A204.1 (cell line): ENCODE measurements at regions not wholly inside any gene's neighbourhood (a gene's known extent, or its start where the extent isn't known, plus 50 kb on each side); places are given as distances from the start of the nearest gene placed in this dataset.

Experiments used
- FAIRE-seq: peaks from 2 replicates; lab custom pipeline; 2012; peaks lifted over from hg19 to GRCh38; lab: Jason Lieb, UNC

DNA sequence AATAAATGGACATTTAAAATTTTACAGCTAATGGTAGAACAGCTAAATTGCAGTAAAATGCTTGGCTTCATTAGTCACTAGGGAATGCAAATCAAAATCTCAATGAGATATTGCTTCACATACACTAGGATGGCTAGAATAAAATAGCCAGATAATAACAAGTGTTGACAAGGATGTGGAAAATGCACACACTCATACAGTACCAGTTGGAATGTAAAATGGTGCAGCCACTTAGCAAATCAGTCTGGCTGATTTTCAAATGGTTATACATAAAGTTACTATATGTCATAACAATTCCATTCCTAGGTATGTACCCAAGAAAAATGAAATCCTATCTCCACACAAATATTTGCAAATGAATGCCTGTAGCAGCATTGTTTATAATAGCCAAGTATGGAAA, 452.1 kb downstream of the HDGFL1 start:
- no peak for FAIRE-seq

DNA sequence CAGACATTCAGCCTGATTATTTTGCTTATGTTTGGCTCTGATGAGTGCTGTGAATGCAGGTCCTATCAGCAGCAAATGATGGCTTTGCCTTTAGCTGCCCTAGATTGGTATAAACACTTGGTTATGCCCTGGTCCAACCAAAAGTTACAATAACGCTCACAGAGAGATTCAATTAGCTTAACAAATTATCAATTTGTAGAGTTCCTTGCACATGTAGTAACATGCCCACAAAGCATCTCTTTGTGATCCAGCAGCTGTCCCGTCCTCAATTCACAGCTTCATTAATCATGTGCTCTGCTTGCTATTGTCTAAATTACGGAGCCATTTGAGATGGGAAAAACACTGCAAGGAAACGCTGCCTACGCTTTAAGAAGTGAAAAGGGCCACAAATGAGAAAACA, 457.9 kb downstream of the HDGFL1 start:
- FAIRE-seq, result no peak

DNA sequence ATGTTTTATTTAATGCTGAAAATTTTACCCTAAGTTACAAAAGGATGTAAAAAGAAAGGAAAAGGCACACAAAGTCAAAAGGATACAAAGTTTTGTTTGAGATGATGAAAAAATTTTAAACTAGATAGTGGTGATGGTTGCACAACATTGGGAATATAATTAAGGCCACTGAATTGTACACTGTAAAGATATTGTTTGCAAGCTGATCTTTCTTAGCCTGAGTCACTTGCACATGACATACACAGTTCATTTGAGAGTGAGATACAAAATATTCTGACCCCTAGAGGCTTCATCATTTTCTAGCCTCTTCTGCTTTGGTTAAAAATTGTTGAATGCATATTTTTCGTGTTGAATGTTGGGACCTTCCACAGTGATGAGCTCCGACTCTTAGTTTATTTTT, 462.6 kb downstream of the HDGFL1 start:
- FAIRE-seq, result no peak

DNA sequence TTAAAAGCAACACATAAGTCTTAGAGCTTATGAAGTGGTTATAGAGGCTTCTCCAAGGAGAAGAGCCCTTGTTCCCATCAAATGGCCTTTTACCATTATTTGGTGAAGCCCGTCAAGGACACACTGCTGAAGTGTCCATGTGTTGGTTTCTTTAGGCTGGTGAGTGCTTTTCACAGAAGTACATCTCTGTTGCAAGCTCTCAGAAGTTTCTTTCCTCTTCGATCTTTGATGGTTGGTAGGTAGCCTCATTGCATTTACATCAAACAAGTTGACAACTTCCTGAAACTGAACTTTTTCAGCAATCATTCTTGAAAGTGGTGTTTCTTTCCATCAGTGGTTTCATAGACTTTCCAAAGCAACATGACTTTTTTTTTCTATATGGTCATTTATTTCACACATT, 465.6 kb downstream of the HDGFL1 start:
- FAIRE-seq, result no peak

DNA sequence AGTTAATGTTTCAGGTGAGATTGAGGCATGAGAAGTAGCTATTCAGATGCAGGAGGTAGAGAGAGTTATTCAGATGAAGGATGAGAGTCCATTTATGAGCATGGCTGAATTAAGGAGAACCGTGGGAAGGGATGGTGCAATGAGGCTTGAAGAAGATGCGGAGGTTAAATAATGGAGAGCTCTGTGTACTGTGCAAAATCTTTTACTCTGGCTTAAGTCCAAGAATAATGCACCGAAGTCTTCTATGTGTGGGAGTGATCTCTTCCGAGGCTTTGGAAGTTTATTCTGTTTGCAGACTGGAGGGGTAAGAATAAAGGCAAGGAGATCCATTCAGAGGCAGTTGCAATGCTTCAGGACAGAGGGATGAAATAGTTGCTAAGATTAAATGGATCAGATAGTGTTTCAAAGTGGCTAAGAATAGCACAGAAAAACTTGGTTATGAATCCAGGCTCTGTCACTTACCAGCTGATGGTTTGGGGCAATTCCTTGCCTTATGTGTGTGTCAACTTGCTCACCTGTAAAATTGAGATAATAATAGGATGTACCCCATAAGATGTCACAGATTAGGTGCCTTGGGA, 467.1 kb downstream of the HDGFL1 start:
- no peak for FAIRE-seq

DNA sequence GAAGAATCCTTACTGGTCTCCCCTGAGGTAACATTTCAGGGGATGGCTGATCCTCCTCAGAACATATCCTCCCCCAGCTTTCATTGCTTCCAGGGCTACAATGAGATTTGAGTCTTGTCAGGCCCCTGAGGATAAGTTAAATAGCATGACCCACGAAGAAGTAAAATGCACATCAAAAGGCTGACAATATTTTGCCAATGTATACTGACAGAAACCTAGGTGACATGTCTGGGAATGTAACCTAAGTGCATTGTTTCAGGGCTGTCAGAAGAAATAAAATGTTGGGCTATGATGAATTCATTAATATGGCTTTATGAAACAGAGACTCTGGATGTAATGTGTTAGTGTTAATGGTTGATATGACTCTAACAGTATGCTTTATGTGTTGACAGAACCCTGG, 471.5 kb downstream of the HDGFL1 start:
- no peak for FAIRE-seq

DNA sequence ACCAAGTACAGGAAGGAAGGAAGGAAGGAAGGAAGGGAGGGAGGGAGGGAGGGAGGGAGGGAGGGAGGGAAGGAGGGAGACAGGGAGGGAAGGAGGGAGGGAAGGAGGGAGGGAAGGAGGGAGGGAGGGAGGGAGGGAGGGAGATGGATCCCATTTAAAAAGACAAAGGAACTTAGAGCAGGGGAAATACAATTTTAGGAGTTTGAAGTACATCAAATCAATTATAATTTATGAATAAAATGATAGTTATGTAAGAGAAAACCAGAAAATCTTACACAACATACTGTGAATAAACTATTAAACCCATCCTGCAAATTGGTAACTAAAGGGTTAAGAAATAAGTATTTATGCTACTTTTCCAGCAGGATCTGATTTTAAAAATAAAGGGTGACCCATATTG, 475.9 kb downstream of the HDGFL1 start:
- FAIRE-seq, result no peak

DNA sequence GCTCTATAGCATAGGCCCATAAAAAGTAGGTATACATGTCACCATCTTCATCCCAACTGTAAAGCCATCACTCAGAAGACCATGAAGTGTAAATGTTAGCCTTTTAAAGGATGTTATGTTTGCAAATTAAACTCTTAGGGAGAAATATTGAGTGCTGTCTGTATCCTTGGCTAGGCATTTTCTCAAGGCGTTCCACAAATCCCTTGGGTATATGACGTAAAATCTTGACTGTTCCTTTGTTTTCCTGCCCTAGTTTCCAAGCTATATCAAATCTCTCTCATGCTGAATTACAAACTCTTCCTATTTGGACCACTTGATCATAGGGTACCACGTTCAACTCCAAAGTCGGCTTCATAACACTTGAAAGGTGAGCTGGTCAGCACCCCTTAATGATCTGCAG, 486.2 kb downstream of the HDGFL1 start:
- no peak for FAIRE-seq

DNA sequence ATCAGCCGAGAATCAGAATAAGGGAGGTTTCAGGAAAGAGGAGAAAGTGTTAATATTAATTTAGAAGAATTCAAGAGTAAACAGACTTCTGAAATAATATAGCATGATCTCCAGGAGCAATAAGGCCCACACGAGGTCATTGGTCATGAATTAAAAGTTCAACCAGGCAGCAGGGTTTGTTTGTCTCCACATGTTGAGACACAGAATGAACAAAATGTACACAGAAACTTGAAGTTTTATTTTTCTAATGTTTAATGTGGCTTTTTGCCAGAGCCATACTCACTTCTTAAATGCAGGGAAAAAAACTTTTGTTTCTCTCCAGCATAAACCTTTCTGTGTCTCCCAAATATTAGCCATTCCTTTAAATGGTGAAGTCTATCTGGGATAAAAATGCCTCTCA, 504.5 kb downstream of the HDGFL1 start:
- FAIRE-seq, result no peak

DNA sequence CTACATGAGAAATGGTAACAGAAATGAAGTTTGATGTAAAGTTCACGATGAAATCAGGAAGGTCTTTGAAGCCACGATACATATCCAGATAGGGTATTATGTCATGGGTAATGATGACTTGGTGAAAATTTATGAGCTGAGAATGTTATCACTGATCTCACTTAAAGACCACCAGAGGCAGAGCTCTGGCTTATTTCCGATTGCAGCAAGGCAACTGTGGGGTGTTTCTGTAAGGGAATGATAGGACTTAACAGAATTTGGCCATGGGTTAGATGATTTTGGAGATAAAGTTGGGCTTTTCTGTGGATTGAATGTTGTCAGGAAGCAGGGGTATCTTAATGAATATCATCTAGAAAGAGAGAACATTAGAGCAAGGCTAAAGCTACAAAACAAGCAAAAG, 508.4 kb downstream of the HDGFL1 start:
- no peak for FAIRE-seq

DNA sequence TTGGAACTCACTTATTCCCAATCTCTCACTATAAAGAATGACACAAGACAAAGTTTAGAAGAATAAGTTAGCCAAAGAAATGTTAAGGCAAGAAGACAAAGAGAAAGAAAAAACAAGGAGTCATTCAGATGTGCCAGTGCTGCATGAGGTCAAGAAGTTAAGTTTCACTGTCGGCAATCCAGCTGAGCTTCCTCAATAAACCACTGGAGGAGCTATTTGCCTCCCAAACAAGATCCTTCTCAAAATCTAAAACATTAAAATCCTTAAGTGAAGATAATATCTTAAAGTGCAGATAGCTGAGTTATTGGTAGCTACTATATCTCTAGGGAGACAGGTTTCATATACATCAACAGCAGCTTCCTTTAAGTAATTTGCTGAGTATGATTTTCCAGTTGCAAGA, 512.3 kb downstream of the HDGFL1 start:
- no peak for FAIRE-seq

DNA sequence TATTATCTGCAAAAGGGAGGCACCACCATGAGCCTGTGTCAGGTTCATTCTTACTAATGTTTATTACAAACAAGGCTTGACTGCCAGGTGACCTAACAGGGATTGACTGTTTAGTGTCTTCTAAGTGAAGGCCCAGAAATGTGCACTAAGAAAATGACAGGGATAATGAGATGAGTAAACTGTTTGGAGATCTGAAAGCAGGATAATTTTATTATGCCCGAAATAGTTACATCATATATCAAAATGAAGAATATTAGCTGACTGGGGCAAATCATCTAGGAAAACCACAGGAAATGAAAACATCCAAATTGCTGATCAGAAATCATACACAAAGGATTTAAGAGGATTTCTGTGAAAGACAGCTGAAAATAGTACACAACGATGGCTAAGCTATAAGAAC, 516.7 kb downstream of the HDGFL1 start:
- FAIRE-seq, result no peak

DNA sequence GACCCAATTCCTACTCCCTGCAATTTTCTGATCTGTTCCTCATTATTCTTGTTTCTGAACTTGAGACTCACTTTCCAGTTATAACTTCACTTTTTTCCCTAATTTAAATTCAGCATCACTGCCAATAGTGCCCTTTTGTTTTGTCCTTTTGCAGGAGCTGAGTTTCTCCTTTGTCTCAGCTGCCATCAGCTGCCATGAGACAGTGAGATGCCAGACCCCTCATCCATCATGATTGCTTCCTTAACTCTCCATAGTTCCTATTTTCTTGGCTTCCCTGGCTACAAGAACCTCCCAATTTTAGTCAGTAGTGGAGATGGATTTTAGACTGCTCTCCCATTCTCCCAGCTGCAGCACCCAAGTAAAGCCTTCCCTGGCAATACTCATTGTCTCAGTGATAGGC, 518.1 kb downstream of the HDGFL1 start:
- FAIRE-seq, result no peak

DNA sequence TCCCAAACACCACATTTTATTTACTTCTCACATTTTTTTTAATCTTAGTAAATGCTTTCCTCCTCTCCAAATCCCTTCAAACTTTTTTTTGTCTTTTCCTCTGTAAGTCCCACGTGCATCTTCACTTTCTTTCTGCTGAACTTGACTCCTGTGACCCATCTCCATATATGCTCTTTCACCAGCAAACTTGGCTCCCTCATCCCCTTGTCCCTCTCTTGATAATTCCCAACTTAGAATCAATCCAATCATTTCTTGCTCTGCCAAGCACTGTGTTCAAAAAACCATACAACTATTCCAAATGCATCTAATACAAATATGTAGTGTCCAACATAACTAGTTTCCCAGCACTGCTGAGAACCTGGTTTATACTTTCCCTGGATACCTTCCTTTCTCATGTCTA, 519.4 kb downstream of the HDGFL1 start:
- no peak for FAIRE-seq

DNA sequence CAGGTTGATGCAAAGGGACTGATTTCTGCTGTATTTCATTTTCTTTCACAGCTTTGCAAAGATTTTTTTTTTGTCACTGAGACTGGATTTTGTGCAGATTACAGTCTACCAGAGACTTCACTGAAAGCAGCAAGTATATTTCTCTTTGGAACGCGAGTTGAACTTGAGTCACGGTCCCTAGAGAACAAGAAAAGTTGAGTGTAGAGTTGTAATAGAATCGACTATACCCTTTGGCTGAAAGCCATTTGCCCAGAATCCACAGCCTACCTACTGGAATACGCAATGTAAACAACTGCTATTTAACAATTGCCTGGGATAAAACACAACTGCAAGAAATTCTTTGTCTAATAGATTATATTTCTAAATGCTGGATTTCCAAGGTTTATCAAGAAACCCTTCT, 520.6 kb downstream of the HDGFL1 start:
- FAIRE-seq, result no peak

DNA sequence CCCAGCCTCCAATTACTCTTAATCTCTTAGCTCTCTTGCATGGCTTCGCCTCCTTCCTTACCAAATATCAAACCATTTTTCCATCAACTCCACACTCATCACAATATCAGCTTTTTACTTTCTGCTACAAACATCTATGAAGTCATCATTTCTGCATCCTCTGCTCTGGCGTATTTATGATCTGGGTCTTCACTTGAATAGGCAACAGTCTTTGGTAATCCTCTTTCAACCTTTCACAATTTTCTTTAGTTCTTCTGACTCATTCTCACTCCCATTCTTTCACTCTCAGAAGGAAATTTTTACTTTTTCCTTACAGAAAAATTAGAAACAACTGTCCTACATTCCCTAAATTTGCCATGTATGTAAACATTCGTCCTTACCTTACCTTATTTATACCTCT, 522.4 kb downstream of the HDGFL1 start:
- no peak for FAIRE-seq

DNA sequence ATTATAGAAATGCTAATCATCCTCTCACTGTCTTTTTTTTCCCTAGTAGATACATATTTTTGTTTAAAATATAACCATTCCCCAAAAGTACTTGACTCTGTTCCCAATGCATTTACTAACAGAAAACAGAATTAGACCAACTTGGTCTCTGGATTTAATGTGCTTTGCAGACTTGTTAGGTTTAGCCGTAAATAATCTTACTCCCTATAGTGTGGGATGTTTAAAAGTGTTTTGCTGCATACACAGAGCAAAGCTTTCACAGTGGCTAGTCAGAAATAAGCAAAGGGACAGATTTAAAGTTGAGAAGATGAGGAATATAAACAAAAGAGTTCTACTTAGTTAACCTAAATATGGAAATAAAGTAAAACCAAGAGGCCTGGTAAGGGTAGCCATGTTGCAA, 527.5 kb downstream of the HDGFL1 start:
- no peak for FAIRE-seq

DNA sequence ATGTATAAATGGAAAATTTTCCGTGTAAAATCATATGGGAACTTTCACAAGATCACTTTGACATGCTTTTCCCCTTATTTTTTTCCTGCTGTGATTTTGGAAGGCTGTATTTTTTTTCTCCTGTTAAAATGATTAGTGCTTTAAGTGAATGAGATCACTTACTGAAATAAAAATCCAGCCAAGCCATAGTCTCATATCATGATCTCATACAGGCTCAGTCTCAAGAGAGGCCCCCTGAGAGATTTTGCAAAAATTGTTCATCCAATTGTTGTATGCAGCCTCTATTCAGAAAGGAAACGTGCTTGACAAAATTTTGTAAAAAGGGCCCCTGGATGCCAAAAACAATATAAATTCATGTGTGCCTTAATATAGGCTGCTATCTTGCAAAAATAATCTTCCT, 528.2 kb downstream of the HDGFL1 start:
- no peak for FAIRE-seq

DNA sequence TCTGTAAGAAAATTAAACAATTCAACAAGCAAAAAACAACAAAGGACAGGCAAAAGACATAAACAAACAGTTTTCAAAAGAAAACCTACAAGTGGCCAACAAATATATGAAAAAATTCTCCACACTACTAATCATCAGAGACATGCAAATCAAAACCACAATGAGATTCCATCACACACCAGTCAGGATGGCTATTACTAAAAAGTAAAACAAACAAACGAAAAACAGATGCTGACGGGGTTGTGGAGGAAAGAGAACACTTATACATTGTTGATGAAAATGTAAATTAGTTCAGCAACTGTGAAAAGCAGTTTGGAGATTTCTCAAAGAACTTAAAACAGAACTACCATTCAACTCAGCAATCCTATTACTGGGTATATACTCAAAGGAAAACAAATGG, 537.6 kb downstream of the HDGFL1 start:
- FAIRE-seq, result no peak

DNA sequence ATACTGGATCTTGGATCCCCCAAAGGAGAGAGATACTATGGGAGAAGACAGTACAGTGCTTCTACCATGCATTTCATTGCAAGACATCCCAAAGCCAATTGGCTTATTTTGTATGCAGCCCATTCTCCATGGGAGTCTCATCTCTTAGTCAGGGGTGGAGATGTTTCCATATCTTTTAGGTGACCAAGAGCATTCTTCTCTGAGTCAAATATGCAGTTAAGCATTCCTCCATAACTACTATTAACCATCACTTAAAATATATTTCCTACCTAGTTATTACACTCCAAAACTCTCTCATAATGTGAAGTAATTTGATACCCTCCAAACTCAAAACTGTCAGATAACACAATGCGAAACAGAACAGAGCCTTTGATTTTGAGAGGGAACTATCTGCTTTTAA, 542.6 kb downstream of the HDGFL1 start:
- no peak for FAIRE-seq

DNA sequence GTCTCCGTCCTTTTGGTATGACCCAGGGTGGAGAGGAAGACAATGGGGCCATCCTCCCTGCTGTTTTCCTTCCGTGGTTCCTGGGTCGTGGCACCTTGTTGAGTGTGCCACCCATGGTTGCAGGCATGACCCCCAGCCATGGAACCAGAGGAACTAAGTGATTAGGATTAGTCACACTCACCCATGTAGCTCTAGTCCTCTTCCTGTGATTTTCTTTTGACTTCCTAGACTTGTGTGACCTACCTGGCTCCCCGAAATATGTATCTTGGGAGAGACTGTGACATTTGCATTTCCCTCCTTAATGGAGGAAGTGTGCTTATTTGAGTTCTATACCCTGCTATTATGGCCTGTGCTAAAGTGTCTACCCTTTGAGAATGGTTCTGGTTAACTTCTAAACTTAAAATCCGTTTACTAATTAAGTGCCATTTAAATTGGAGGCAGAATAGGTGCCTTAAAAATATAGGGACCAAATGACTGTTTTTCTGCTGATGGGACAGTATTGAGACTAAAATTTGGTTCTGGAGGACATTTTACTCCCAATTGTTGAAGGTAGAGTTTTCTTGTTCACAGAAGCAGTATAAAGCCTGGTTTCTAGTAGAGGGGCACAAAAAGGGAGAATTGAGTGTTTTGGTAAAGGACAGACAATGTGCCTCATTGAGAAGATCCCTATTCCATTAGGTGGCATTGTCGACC, 545.6 kb downstream of the HDGFL1 start:
- FAIRE-seq, result no peak

DNA sequence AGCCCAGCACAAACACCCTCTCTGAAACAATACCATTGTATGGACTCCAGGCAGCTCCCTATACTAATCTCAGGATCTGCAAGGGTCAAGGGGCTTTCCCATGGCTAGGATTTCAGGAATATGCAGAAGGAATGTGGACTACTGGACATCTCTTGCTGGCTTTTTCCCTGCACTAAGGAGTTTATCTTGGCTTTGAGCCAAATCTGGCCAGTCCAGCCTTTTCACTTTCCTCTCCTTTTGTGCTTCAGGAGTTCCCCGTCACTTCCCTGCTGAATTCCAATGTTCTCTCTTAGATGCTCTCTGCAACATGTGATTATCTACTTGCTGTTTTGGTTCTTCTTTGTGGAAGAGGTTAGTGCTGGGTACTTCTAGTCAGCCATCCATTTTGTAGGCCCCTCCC, 568.2 kb downstream of the HDGFL1 start:
- FAIRE-seq, result no peak

DNA sequence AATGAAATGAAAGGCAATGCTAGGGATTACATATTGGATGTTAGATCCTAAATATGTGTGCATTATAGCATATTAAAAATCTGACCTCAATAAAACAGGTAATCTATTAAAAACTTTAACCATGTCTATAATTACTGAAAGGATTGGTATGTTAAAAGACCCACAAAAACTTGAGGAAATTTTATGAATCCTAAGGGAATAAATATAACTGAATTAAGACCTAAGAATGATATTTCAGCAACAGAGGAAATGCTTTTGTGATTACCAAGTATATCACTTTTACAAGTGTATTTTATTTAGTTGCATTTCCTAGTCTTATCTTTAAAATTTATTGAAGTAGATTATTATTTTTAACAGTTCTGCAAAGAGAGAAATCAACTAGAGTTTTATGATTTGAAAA, 571.5 kb downstream of the HDGFL1 start:
- no peak for FAIRE-seq

DNA sequence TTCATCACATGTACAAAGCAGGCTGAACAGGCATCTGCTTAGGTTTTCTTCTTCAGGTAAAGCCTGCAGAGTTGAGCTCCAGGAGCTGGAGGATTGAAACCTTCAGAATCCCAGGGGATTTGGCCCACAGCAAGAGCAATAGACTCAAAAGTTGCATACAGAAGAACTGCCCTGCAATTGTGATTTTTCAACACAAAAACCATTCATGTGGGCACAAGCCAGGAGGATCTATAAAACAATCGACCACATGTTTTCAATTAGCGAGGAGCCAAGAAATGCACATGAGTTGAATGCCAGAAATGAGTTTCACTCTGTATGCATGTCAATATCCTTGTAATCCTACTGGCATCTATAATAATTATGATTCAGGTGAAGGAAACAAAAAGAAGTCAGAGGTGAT, 576.4 kb downstream of the HDGFL1 start:
- no peak for FAIRE-seq

DNA sequence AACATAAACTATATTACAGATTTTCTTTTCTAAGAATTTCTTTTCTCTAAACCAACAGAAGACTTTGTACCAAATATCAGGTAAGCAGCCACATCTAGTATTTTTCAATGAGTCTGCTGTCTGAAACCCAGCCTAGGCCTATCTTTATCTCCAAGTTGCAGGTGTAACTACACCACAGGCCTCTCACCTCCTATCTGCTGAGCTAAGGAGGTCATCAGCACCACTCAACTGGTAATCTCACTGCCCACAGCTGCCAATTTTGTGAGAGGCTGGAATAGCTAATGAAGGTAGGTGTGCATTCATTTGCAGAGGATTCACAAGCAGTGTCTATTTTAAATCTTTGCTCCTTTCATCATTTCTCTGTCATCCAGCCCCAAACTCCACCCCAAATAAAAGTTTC, 584.8 kb downstream of the HDGFL1 start:
- no peak for FAIRE-seq
